WTC11 (cell line): ENCODE measurements at regions not wholly inside any gene's neighbourhood (a gene's known extent, or its start where the extent isn't known, plus 50 kb on each side); places are given as distances from the start of the nearest gene placed in this dataset.
A peak's percentile ranks its signal among the peaks of the same experiment; 100 is the strongest.
"Not testable (repeated sequence)": the region's sequence is repeated elsewhere in the genome, so short reads cannot be mapped to it uniquely, and the experiment has no call there.

Experiments
- ATAC-seq: fragments of 200-7000 bp; cut with Tn5 transposase; 2 replicates; pipeline ENCODE4 v1.10.0; 2021; ENCODE audit warnings: mild to moderate bottlenecking, moderate library complexity
- CTCF ChIA-PET: fragments of 300-600 bp; sonication (Branson Sonifier 250); formaldehyde crosslinking; loops from one replicate; lab custom pipeline; 2021; ENCODE audit warnings: antibody characterized with exemption; lab: Charles Lee
- POLR2A ChIA-PET: fragments of 350-600 bp; sonication (Branson Sonifier 250); formaldehyde crosslinking; loops from one replicate; lab custom pipeline; 2021; ENCODE audit warnings: antibody characterized with exemption; lab: Charles Lee
- DNase-seq: peaks from one replicate; pipeline ENCODE4 v3.0.0; 2021; ENCODE audit warnings: low spot score
- H3K27ac Mint-ChIP-seq: 2 replicates; pipeline ENCODE4 v1.8.0; 2021; ENCODE audit warnings: mixed read lengths
- H3K27me3 Mint-ChIP-seq: 2 replicates; pipeline ENCODE4 v1.8.0; 2021; ENCODE audit warnings: low read depth, mild to moderate bottlenecking, moderate library complexity, mixed read lengths
- H3K36me3 Mint-ChIP-seq: 2 replicates; pipeline ENCODE4 v1.8.0; 2021; ENCODE audit warnings: mixed read lengths
- H3K4me1 Mint-ChIP-seq: 2 replicates; pipeline ENCODE4 v1.8.0; 2022; ENCODE audit warnings: mixed read lengths
- H3K4me3 Mint-ChIP-seq: 2 replicates; pipeline ENCODE4 v1.8.0; 2021; ENCODE audit warnings: mild to moderate bottlenecking, moderate library complexity, mixed read lengths
- H3K9me3 Mint-ChIP-seq: 2 replicates; pipeline ENCODE4 v1.8.0; 2021; ENCODE audit warnings: mixed read lengths
- ARID4B ChIP-seq: sonication (generic); formaldehyde crosslinking; IDR thresholded peaks from 2 replicates; pipeline ENCODE4 v1.8.0; 2023; ENCODE audit warnings: missing genetic modification reagents, mild to moderate bottlenecking, borderline replicate concordance
- ATF6 ChIP-seq: sonication (generic); formaldehyde crosslinking; IDR thresholded peaks from 2 replicates; pipeline ENCODE4 v1.8.1; 2023; ENCODE audit warnings: mild to moderate bottlenecking, missing genetic modification reagents
- E2F4 ChIP-seq: sonication (generic); formaldehyde crosslinking; IDR thresholded peaks from 2 replicates; pipeline ENCODE4 v1.8.1; 2022; ENCODE audit warnings: low read depth, mild to moderate bottlenecking, moderate library complexity, missing genetic modification reagents, borderline replicate concordance
- ELF4 ChIP-seq: sonication (generic); formaldehyde crosslinking; IDR thresholded peaks from 2 replicates; pipeline ENCODE4 v1.8.1; 2022; ENCODE audit warnings: low read depth, mild to moderate bottlenecking, moderate library complexity, missing genetic modification reagents
- ESRRA ChIP-seq: sonication (generic); formaldehyde crosslinking; IDR thresholded peaks from 2 replicates; pipeline ENCODE4 v1.8.1; 2022; ENCODE audit warnings: mild to moderate bottlenecking, missing genetic modification reagents, borderline replicate concordance
- FOXK1 ChIP-seq: sonication (generic); formaldehyde crosslinking; IDR thresholded peaks from 2 replicates; pipeline ENCODE4 v1.8.0; 2022; ENCODE audit warnings: mild to moderate bottlenecking, moderate library complexity, missing genetic modification reagents
- GTF2I ChIP-seq: fragments of 250-450 bp; sonication (Bioruptor Pico); conservative IDR thresholded peaks from 2 replicates; pipeline ENCODE4 v1.4.0; 2021; ENCODE audit warnings: mild to moderate bottlenecking
- KAT7 ChIP-seq: sonication (generic); formaldehyde crosslinking; IDR thresholded peaks from 2 replicates; pipeline ENCODE4 v1.8.1; 2023; ENCODE audit warnings: missing genetic modification reagents, mild to moderate bottlenecking, borderline replicate concordance
- MYBL2 ChIP-seq: sonication (generic); formaldehyde crosslinking; IDR thresholded peaks from 2 replicates; pipeline ENCODE4 v1.8.1; 2023; ENCODE audit warnings: mild to moderate bottlenecking, moderate library complexity, missing genetic modification reagents
- NR2C2 ChIP-seq: sonication (generic); formaldehyde crosslinking; IDR thresholded peaks from 2 replicates; pipeline ENCODE4 v1.8.0; 2022; ENCODE audit warnings: mild to moderate bottlenecking, missing genetic modification reagents
- PREB ChIP-seq: sonication (generic); formaldehyde crosslinking; IDR thresholded peaks from 2 replicates; pipeline ENCODE4 v1.8.1; 2022; ENCODE audit warnings: mild to moderate bottlenecking, missing genetic modification reagents, moderate library complexity, borderline replicate concordance
- TCF7 ChIP-seq: sonication (generic); formaldehyde crosslinking; IDR thresholded peaks from 2 replicates; pipeline ENCODE4 v1.8.0; 2022; ENCODE audit warnings: mild to moderate bottlenecking, low read depth, missing genetic modification reagents, moderate library complexity
- USF1 ChIP-seq: sonication (generic); formaldehyde crosslinking; IDR thresholded peaks from 2 replicates; pipeline ENCODE4 v1.8.0; 2022; ENCODE audit warnings: mild to moderate bottlenecking, missing genetic modification reagents
- ZNF138 ChIP-seq: sonication (generic); formaldehyde crosslinking; conservative IDR thresholded peaks from 2 replicates; pipeline ENCODE4 v1.8.1; 2022; ENCODE audit warnings: mild to moderate bottlenecking, moderate library complexity, missing genetic modification reagents
- ZNF232 ChIP-seq: sonication (generic); formaldehyde crosslinking; IDR thresholded peaks from 2 replicates; pipeline ENCODE4 v1.8.0; 2022; ENCODE audit warnings: mild to moderate bottlenecking, missing genetic modification reagents
- ZNF423 ChIP-seq: fragments of 250-450 bp; sonication (Bioruptor Pico); IDR thresholded peaks from 2 replicates; pipeline ENCODE4 v2.1.2; 2022; ENCODE audit warnings: mild to moderate bottlenecking, moderate library complexity
- TF ChIP-seq, protein P1 (sequence below): sonication (generic); formaldehyde crosslinking; IDR thresholded peaks from 2 replicates; pipeline ENCODE4 v1.8.0; 2022; ENCODE audit warnings: missing genetic modification reagents
- TF ChIP-seq, protein P2 (sequence below): sonication (generic); formaldehyde crosslinking; IDR thresholded peaks from 2 replicates; pipeline ENCODE4 v1.8.0; 2022; ENCODE audit warnings: mild to moderate bottlenecking, missing genetic modification reagents

DNA sequence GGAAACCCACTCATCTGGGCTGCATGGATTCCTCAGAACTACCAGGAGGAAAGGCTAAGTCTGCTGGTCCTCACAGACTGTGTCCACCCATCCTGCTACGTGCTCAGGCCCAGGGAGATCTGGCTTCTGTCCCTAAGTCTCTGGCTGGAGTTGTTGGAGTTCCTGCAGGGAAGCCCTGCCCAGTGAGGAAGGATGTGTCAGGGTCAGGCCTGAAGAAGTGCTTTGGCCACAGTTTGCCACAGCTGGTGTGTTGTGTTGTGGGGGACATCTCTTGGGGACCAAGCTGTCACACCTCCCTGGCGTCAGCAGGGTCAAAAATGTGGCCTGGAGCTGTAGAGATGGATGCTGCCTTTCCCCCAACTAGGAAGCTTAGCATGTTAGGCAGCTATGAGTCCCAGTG is 684.7 kb downstream of the METTL15 start:
- DNase-seq (no peak), ATAC-seq (no peak)
- POLR2A ChIA-PET, result no interaction called here
- H3K4me1 Mint-ChIP-seq, result peaks cover 37% of the 10 kb centered on the region
- H3K36me3 Mint-ChIP-seq, result peaks cover 35% of the 10 kb centered on the region
- TF ChIP-seq TCF7 (CRISPR knock-in tag), result no peak
- TF ChIP-seq, protein P1, sequence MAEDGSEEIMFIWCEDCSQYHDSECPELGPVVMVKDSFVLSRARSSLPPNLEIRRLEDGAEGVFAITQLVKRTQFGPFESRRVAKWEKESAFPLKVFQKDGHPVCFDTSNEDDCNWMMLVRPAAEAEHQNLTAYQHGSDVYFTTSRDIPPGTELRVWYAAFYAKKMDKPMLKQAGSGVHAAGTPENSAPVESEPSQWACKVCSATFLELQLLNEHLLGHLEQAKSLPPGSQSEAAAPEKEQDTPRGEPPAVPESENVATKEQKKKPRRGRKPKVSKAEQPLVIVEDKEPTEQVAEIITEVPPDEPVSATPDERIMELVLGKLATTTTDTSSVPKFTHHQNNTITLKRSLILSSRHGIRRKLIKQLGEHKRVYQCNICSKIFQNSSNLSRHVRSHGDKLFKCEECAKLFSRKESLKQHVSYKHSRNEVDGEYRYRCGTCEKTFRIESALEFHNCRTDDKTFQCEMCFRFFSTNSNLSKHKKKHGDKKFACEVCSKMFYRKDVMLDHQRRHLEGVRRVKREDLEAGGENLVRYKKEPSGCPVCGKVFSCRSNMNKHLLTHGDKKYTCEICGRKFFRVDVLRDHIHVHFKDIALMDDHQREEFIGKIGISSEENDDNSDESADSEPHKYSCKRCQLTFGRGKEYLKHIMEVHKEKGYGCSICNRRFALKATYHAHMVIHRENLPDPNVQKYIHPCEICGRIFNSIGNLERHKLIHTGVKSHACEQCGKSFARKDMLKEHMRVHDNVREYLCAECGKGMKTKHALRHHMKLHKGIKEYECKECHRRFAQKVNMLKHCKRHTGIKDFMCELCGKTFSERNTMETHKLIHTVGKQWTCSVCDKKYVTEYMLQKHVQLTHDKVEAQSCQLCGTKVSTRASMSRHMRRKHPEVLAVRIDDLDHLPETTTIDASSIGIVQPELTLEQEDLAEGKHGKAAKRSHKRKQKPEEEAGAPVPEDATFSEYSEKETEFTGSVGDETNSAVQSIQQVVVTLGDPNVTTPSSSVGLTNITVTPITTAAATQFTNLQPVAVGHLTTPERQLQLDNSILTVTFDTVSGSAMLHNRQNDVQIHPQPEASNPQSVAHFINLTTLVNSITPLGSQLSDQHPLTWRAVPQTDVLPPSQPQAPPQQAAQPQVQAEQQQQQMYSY (CRISPR knock-in tag), result peak; percentile 46; the same call in 1 of the 2 replicates
- no peak for TF ChIP-seq PREB (CRISPR knock-in tag)
- TF ChIP-seq ZNF138 (CRISPR knock-in tag), result no peak
- TF ChIP-seq USF1 (CRISPR knock-in tag), result 0 out of 2 replicates have a peak, but pooled peaks have one; percentile 12
- peaks cover 41% of the 10 kb centered on the region for H3K9me3 Mint-ChIP-seq
- no peak overlapping the region for H3K4me3 Mint-ChIP-seq
- CTCF ChIA-PET, result no interaction called here
- H3K27ac Mint-ChIP-seq, result no peak overlapping the region
- H3K27me3 Mint-ChIP-seq, result peaks cover 67% of the 10 kb centered on the region

DNA sequence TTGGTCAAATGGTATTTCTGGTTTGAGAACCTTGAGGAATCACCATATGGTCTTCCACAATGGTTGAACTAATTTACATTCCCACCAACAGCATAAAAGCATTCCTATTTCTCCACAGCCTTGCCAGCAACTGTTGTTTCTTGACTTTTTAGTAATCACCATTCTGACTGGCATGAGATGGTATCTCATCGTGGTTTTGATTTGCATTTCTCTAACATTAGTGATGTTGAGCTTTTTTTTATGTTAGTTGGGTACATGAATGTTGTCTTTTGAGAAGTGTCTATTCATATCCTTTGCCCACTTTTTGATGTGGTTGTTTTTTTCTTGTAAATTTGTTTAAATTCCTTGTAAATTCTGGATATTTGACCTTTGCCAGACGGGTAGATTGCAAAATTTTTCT is 679.7 kb downstream of the METTL15 start:
- peaks cover 41% of the 10 kb centered on the region for H3K27me3 Mint-ChIP-seq
- CTCF ChIA-PET, H3K27ac Mint-ChIP-seq, DNase-seq, POLR2A ChIA-PET, ATAC-seq, H3K4me3 Mint-ChIP-seq: not testable (repeated sequence)
- peaks cover 14% of the 10 kb centered on the region for H3K4me1 Mint-ChIP-seq
- peaks cover 63% of the 10 kb centered on the region for H3K9me3 Mint-ChIP-seq
- peaks cover 53% of the 10 kb centered on the region for H3K36me3 Mint-ChIP-seq

GRCh38 chr11:28777126-28777525 is 668.9 kb downstream of the METTL15 start:
- no peak for ATAC-seq
- peak overlapping the region; percentile 37 for H3K27ac Mint-ChIP-seq
- TF ChIP-seq ESRRA (CRISPR knock-in tag) (no peak), MYBL2 (CRISPR knock-in tag) (no peak), ARID4B (CRISPR knock-in tag) (no peak), ATF6 (CRISPR knock-in tag) (no peak), E2F4 (CRISPR knock-in tag) (no peak), FOXK1 (no peak), ZNF423 (CRISPR knock-in tag) (no peak), NR2C2 (CRISPR knock-in tag) (no peak), GTF2I (CRISPR knock-in tag) (no peak), ZNF232 (CRISPR knock-in tag) (no peak), KAT7 (CRISPR knock-in tag) (no peak), ELF4 (CRISPR knock-in tag) (no peak)
- TF ChIP-seq, protein P2, sequence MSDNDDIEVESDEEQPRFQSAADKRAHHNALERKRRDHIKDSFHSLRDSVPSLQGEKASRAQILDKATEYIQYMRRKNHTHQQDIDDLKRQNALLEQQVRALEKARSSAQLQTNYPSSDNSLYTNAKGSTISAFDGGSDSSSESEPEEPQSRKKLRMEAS (CRISPR knock-in tag), result no peak
- no peak overlapping the region for H3K4me3 Mint-ChIP-seq
- peaks cover 46% of the 10 kb centered on the region for H3K36me3 Mint-ChIP-seq
- no peak for DNase-seq
- H3K4me1 Mint-ChIP-seq, result peaks cover 26% of the 10 kb centered on the region
- POLR2A ChIA-PET, result interaction anchor here (0.7 kb wide), 1 partner anchor 1800 kb away, joined by 4 read pairs; no protein-coding TSS in a partner anchor
- H3K27me3 Mint-ChIP-seq, result no peaks in the 10 kb centered on the region
- H3K9me3 Mint-ChIP-seq, result peaks cover 43% of the 10 kb centered on the region
- CTCF ChIA-PET, result no interaction called here
